Peyer's patch (tissue), 4 donors: ENCODE measurements at regions not wholly inside any gene's neighbourhood (a gene's known extent, or its start where the extent isn't known, plus 50 kb on each side); places are given as distances from the start of the nearest gene placed in this dataset.

ENCODE experiments used
- CTCF ChIP-seq, 6 experiments: fragments of 450-650 bp in 4 of 6; fragments of 200-600 bp in 2 of 6; sonication (generic) in 1 of 6; IDR thresholded peaks; one replicate each; pipeline ENCODE4 v1.5.1; 2017 to 2019; ENCODE audit warnings: antibody characterized with exemption in 6 of 6, mild to moderate bottlenecking in 3 of 6, moderate library complexity in 1 of 6
- POLR2A ChIP-seq, 2 donors: fragments of 450-650 bp; IDR thresholded peaks; one replicate each; pipeline ENCODE4 v1.5.1; 2017; ENCODE audit warnings: antibody characterized with exemption in 2 of 2, mild to moderate bottlenecking in 2 of 2, moderate library complexity in 2 of 2

DNA sequence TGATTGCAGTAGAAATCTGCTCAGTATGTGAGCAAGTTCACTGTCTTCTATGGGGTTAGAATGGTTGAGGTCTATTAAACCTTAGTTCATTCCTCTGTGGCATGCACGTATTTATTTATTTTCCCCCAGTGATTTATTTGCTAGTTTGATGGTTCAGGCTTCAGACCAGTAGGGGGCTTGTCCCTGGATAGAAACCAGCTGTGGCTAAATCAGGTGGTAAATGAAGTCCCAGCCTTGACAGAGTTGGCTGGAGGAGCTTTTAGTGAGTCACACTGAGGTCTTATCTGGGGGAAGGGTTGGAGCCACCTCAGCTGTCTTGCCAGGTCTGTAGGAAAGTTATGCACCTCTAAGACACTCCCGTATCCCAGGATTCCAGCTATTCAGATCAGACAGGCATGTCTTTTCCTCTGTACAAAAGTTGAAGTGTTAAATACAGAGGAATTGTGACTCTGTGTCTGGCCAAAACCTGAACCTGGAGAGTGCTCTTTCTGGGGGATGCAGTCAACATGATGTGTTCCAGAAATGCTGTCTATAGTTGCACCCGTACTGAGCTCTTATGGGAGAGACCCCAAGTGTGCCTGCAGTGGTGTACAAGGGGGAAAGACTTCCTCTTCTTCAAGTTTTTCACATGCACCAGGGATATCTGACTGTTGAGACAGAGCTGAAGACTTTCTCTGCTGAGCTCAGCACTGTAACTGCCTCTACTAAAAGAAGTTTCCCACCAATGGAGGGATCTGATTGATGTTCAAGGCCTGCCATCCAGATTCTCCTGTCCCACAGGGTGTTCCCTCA is 1322.1 kb downstream of the TMEM121 start:
- peak in 1 of 2 donors; percentile 34 for TF ChIP-seq POLR2A (IDR thresholded peaks at IDR 0.05)
- TF ChIP-seq CTCF (IDR thresholded peaks at IDR 0.05), result peak in 5 of 6 experiments; percentile 20 to 65 (median 38)
